ENCODE measurements at regions not wholly inside any gene's neighbourhood (a gene's known extent, or its start where the extent isn't known, plus 50 kb on each side); places are given as distances from the start of the nearest gene placed in this dataset.

- no peak for TF ChIP-seq CTCF (IDR thresholded peaks at IDR 0.05)
- no peak for TF ChIP-seq POLR2A (IDR thresholded peaks at IDR 0.05)
These were observed 415.2 kb upstream of the DAB1 start for GRCh38 chr1:57839067-57839466.
